Osteoblast (primary cell): ENCODE measurements at regions not wholly inside any gene's neighbourhood (a gene's known extent, or its start where the extent isn't known, plus 50 kb on each side); places are given as distances from the start of the nearest gene placed in this dataset.

Experiments used
- DNase-seq: peaks from one replicate; pipeline ENCODE4 v3.0.0; 2011; ENCODE audit warnings: low spot score, mixed read lengths; ENCODE audit not compliant: insufficient read length; ENCODE audit errors: missing footprints
- H2AFZ ChIP-seq: 2 replicates; pipeline ENCODE4 v1.6.0; 2011; ENCODE audit warnings: mild to moderate bottlenecking, low read length
- H3K27ac ChIP-seq: 2 replicates; pipeline ENCODE4 v1.5.1; 2011; ENCODE audit warnings: mild to moderate bottlenecking, low read depth, low read length, moderate library complexity
- H3K27me3 ChIP-seq: 2 replicates; pipeline ENCODE4 v1.6.0; 2012; ENCODE audit warnings: mild to moderate bottlenecking, control low read depth, inconsistent platforms, low read length, moderate library complexity; ENCODE audit not compliant: insufficient read depth
- H3K36me3 ChIP-seq: 2 replicates; pipeline ENCODE4 v1.5.1; 2011; ENCODE audit warnings: mild to moderate bottlenecking, low read length, control low read depth, moderate library complexity; ENCODE audit not compliant: insufficient read depth
- H3K4me1 ChIP-seq: 2 replicates; pipeline ENCODE4 v1.5.1; 2011; ENCODE audit warnings: mild to moderate bottlenecking, low read length, control low read depth, moderate library complexity; ENCODE audit not compliant: insufficient read depth
- H3K4me2 ChIP-seq: 2 replicates; pipeline ENCODE4 v1.6.0; 2011; ENCODE audit warnings: mild to moderate bottlenecking, low read length; ENCODE audit not compliant: insufficient read depth
- H3K4me3 ChIP-seq: fragments of 200-600 bp; sonication (generic); 3 replicates; pipeline ENCODE4 v1.5.1; 2012; ENCODE audit warnings: mild to moderate bottlenecking, low read length, inconsistent platforms; ENCODE audit not compliant: insufficient read depth
- H3K79me2 ChIP-seq: 2 replicates; pipeline ENCODE4 v1.6.0; 2012; ENCODE audit warnings: mild to moderate bottlenecking, low read length, control low read depth, inconsistent platforms; ENCODE audit not compliant: insufficient read depth
- H3K9me3 ChIP-seq: 2 replicates; pipeline ENCODE4 v1.5.1; 2011; ENCODE audit warnings: low read depth, low read length, control low read depth
- H4K20me1 ChIP-seq: 2 replicates; pipeline ENCODE4 v1.6.0; 2012; ENCODE audit warnings: mild to moderate bottlenecking, low read length, control low read depth; ENCODE audit not compliant: insufficient read depth
- CTCF ChIP-seq: IDR thresholded peaks from 2 replicates; pipeline ENCODE4 v1.5.1; 2011; ENCODE audit warnings: mild to moderate bottlenecking, low read depth, low read length, moderate library complexity; ENCODE audit errors: extremely low read depth

GRCh38 chr1:209517681-209518050 is 65.8 kb upstream of the CAMK1G start:
- Histone ChIP-seq H3K4me3 (no peak overlapping the region), H2AFZ (no peak overlapping the region), H3K9me3 (no peaks in the 10 kb centered on the region), H3K36me3 (no peaks in the 10 kb centered on the region), H3K27me3 (peaks cover 10% of the 10 kb centered on the region), H4K20me1 (no peaks in the 10 kb centered on the region), H3K4me2 (no peak overlapping the region), H3K27ac (no peak overlapping the region), H3K4me1 (no peaks in the 10 kb centered on the region), H3K79me2 (no peaks in the 10 kb centered on the region)
- peak; percentile 18 for DNase-seq
- TF ChIP-seq CTCF: no peak

- Histone ChIP-seq H3K27ac (no peak overlapping the region), H3K27me3 (peaks cover 6% of the 10 kb centered on the region), H3K79me2 (no peaks in the 10 kb centered on the region), H3K4me2 (no peak overlapping the region), H3K4me3 (no peak overlapping the region), H3K9me3 (no peaks in the 10 kb centered on the region), H4K20me1 (no peaks in the 10 kb centered on the region), H3K36me3 (no peaks in the 10 kb centered on the region), H2AFZ (no peak overlapping the region), H3K4me1 (no peaks in the 10 kb centered on the region)
- no peak for TF ChIP-seq CTCF
- DNase-seq: no peak
Measured at GRCh38 chr1:209519786-209520185, 63.7 kb upstream of the CAMK1G start.

GRCh38 chr1:209522826-209523225 is 60.7 kb upstream of the CAMK1G start:
- Histone ChIP-seq H3K4me2 (no peak overlapping the region), H3K9me3 (no peaks in the 10 kb centered on the region), H2AFZ (no peak overlapping the region), H3K27me3 (peaks cover 2% of the 10 kb centered on the region), H3K27ac (no peak overlapping the region), H3K4me1 (no peaks in the 10 kb centered on the region), H3K36me3 (no peaks in the 10 kb centered on the region), H3K4me3 (no peak overlapping the region), H4K20me1 (no peaks in the 10 kb centered on the region), H3K79me2 (no peaks in the 10 kb centered on the region)
- no peak for TF ChIP-seq CTCF
- no peak for DNase-seq

- no peak overlapping the region for H3K27ac ChIP-seq
- no peak for TF ChIP-seq CTCF
Measured at GRCh38 chr1:209526137-209526536, 57.4 kb upstream of the CAMK1G start.

More at GRCh38 chr1:209526137-209526536, 57.4 kb upstream of the CAMK1G start:
- Histone ChIP-seq H3K79me2 (no peaks in the 10 kb centered on the region), H3K4me1 (no peaks in the 10 kb centered on the region), H3K9me3 (no peaks in the 10 kb centered on the region), H3K36me3 (no peaks in the 10 kb centered on the region), H4K20me1 (no peaks in the 10 kb centered on the region), H3K27me3 (peaks cover 3% of the 10 kb centered on the region), H3K4me3 (no peak overlapping the region), H2AFZ (no peak overlapping the region), H3K4me2 (no peak overlapping the region)
- DNase-seq: no peak
